Spinal cord (tissue), 9 donors: ENCODE measurements at regions not wholly inside any gene's neighbourhood (a gene's known extent, or its start where the extent isn't known, plus 50 kb on each side); places are given as distances from the start of the nearest gene placed in this dataset.

Experiments used
- DNase-seq, 6 donors: peaks; one replicate each; pipeline versions ENCODE4 v3.0.0 to v3.0.0-alpha.2; 2013 to 2015; ENCODE audit warnings: low spot score in 6 of 6, low read depth in 4 of 6
- H3K27ac ChIP-seq: one replicate; pipeline ENCODE4 v1.5.1; 2013; ENCODE audit warnings: low read depth, low read length, control low read depth
- H3K27me3 ChIP-seq: one replicate; pipeline ENCODE4 v1.6.1; 2013; ENCODE audit warnings: low read length; ENCODE audit not compliant: control insufficient read depth, insufficient read depth
- H3K36me3 ChIP-seq: one replicate; pipeline ENCODE4 v1.6.1; 2013; ENCODE audit warnings: low read length; ENCODE audit not compliant: control insufficient read depth, insufficient read depth
- H3K4me1 ChIP-seq: one replicate; pipeline ENCODE4 v1.6.1; 2013; ENCODE audit warnings: low read length; ENCODE audit not compliant: control insufficient read depth, insufficient read depth
- H3K4me3 ChIP-seq: one replicate; pipeline ENCODE4 v1.5.1; 2013; ENCODE audit warnings: low read depth, low read length, control low read depth
- H3K9me3 ChIP-seq: one replicate; pipeline ENCODE4 v1.6.1; 2013; ENCODE audit warnings: low read length; ENCODE audit not compliant: control insufficient read depth, insufficient read depth
- WGBS: methylation state at CpG from one replicate; pipeline ENCODE4 v1.1.5; 2013; ENCODE audit warnings: missing lambda C conversion rate; ENCODE audit not compliant: insufficient coverage; 5-methylcytosine and 5-hydroxymethylcytosine counted together
- donor health status: healthy.

GRCh38 chr11:16456366-16456765, 100.0 kb upstream of the SOX6 start:
- Histone ChIP-seq H3K9me3 (no peaks in the 10 kb centered on the region), H3K27me3 (no peaks in the 10 kb centered on the region), H3K27ac (no peak overlapping the region), H3K4me3 (no peak overlapping the region), H3K36me3 (no peaks in the 10 kb centered on the region), H3K4me1 (no peaks in the 10 kb centered on the region)
- DNase-seq: no peak
- WGBS: 57% methylated on average over 1 of the region's 2 CpGs

- Histone ChIP-seq H3K27me3 (no peaks in the 10 kb centered on the region), H3K4me1 (no peaks in the 10 kb centered on the region), H3K9me3 (no peaks in the 10 kb centered on the region), H3K4me3 (no peak overlapping the region), H3K36me3 (no peaks in the 10 kb centered on the region), H3K27ac (no peak overlapping the region)
- no peak for DNase-seq
- WGBS: no CpG with 5 or more reads among the region's 2 CpGs
Measured at GRCh38 chr11:16454289-16454863, 98.0 kb upstream of the SOX6 start.

- Histone ChIP-seq H3K27ac (no peak overlapping the region), H3K27me3 (no peaks in the 10 kb centered on the region), H3K36me3 (no peaks in the 10 kb centered on the region), H3K9me3 (no peaks in the 10 kb centered on the region), H3K4me1 (no peaks in the 10 kb centered on the region), H3K4me3 (no peak overlapping the region)
- no CpG with 5 or more reads among the region's 1 CpG for WGBS
- no peak for DNase-seq
Measured at GRCh38 chr11:16448123-16448717, 91.9 kb upstream of the SOX6 start.

GRCh38 chr11:16441461-16441860, 85.1 kb upstream of the SOX6 start:
- H3K36me3 ChIP-seq: no peaks in the 10 kb centered on the region
- no peaks in the 10 kb centered on the region for H3K27me3 ChIP-seq
- H3K9me3 ChIP-seq: no peaks in the 10 kb centered on the region
- no peak overlapping the region for H3K4me3 ChIP-seq
- no peak overlapping the region for H3K27ac ChIP-seq
- no peaks in the 10 kb centered on the region for H3K4me1 ChIP-seq
- DNase-seq: no peak
- WGBS: no CpG with 5 or more reads among the region's 3 CpGs

GRCh38 chr11:16440136-16440535, 83.8 kb upstream of the SOX6 start:
- no peaks in the 10 kb centered on the region for H3K27me3 ChIP-seq
- H3K36me3 ChIP-seq: no peaks in the 10 kb centered on the region
- H3K4me1 ChIP-seq: no peaks in the 10 kb centered on the region
- no peaks in the 10 kb centered on the region for H3K9me3 ChIP-seq
- H3K27ac ChIP-seq: no peak overlapping the region
- WGBS: no CpG with 5 or more reads among the region's 5 CpGs
- no peak overlapping the region for H3K4me3 ChIP-seq
- DNase-seq: peak in 3 of 6 donors; percentile 17 to 89 (median 18)

GRCh38 chr11:16434036-16434435, 77.7 kb upstream of the SOX6 start:
- no peaks in the 10 kb centered on the region for H3K27me3 ChIP-seq
- no peak overlapping the region for H3K4me3 ChIP-seq
- WGBS: no CpG with 5 or more reads among the region's 2 CpGs
- H3K27ac ChIP-seq: no peak overlapping the region
- H3K36me3 ChIP-seq: no peaks in the 10 kb centered on the region
- DNase-seq: no peak
- H3K9me3 ChIP-seq: peaks cover 4% of the 10 kb centered on the region
- no peaks in the 10 kb centered on the region for H3K4me1 ChIP-seq

- Histone ChIP-seq H3K36me3 (no peaks in the 10 kb centered on the region), H3K4me1 (no peaks in the 10 kb centered on the region), H3K27ac (no peak overlapping the region), H3K4me3 (no peak overlapping the region), H3K27me3 (no peaks in the 10 kb centered on the region), H3K9me3 (peaks cover 6% of the 10 kb centered on the region)
- WGBS: 91% methylated on average over 1 of the region's 1 CpG
- no peak for DNase-seq
Measured at GRCh38 chr11:16430674-16431073, 74.3 kb upstream of the SOX6 start.

GRCh38 chr11:16421826-16422225, 65.5 kb upstream of the SOX6 start:
- no peak for DNase-seq
- Histone ChIP-seq H3K4me3 (no peak overlapping the region), H3K9me3 (no peaks in the 10 kb centered on the region), H3K27me3 (no peaks in the 10 kb centered on the region), H3K27ac (no peak overlapping the region), H3K4me1 (peaks cover 3% of the 10 kb centered on the region), H3K36me3 (no peaks in the 10 kb centered on the region)
- WGBS: no CpG with 5 or more reads among the region's 2 CpGs

GRCh38 chr11:16418428-16419097, 62.2 kb upstream of the SOX6 start:
- peak in 2 of 6 donors; percentile 23 to 60 for DNase-seq
- Histone ChIP-seq H3K36me3 (no peaks in the 10 kb centered on the region), H3K4me3 (no peak overlapping the region), H3K27me3 (no peaks in the 10 kb centered on the region), H3K4me1 (peaks cover 3% of the 10 kb centered on the region), H3K27ac (no peak overlapping the region), H3K9me3 (no peaks in the 10 kb centered on the region)
- WGBS: no CpG with 5 or more reads among the region's 5 CpGs
